ENCODE measurements at regions not wholly inside any gene's neighbourhood (a gene's known extent, or its start where the extent isn't known, plus 50 kb on each side); places are given as distances from the start of the nearest gene placed in this dataset.

- TF ChIP-seq, protein P1, sequence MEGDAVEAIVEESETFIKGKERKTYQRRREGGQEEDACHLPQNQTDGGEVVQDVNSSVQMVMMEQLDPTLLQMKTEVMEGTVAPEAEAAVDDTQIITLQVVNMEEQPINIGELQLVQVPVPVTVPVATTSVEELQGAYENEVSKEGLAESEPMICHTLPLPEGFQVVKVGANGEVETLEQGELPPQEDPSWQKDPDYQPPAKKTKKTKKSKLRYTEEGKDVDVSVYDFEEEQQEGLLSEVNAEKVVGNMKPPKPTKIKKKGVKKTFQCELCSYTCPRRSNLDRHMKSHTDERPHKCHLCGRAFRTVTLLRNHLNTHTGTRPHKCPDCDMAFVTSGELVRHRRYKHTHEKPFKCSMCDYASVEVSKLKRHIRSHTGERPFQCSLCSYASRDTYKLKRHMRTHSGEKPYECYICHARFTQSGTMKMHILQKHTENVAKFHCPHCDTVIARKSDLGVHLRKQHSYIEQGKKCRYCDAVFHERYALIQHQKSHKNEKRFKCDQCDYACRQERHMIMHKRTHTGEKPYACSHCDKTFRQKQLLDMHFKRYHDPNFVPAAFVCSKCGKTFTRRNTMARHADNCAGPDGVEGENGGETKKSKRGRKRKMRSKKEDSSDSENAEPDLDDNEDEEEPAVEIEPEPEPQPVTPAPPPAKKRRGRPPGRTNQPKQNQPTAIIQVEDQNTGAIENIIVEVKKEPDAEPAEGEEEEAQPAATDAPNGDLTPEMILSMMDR (IDR thresholded peaks at IDR 0.05) = no peak
- no peak for TF ChIP-seq POLR2A (IDR thresholded peaks at IDR 0.05)
These were observed 232.3 kb downstream of the ADGRG6 start for GRCh38 chr6:142534076-142534475.
